CD4-positive, alpha-beta T cell (primary cell): ENCODE measurements at regions not wholly inside any gene's neighbourhood (a gene's known extent, or its start where the extent isn't known, plus 50 kb on each side); places are given as distances from the start of the nearest gene placed in this dataset.

Experiments
- ATAC-seq: fragments of 200-7000 bp; cut with Tn5 transposase; one replicate; pipeline ENCODE4 v1.10.0; 2022; ENCODE audit warnings: mild to moderate bottlenecking; ENCODE audit not compliant: poor library complexity
- CTCF ChIA-PET: fragments of 350-600 bp; sonication (Branson Sonifier 250); formaldehyde crosslinking; loops from one replicate; lab custom pipeline; 2021; ENCODE audit warnings: antibody characterized with exemption, inconsistent platforms; lab: Charles Lee
- POLR2A ChIA-PET: fragments of 350-600 bp; sonication (Branson Sonifier 250); formaldehyde crosslinking; loops from one replicate; lab custom pipeline; 2021; ENCODE audit warnings: antibody characterized with exemption, inconsistent platforms; lab: Charles Lee
- DNase-seq, 14 experiments: peaks; one replicate each; pipeline ENCODE4 v3.0.0-alpha.2; 2013 to 2020; ENCODE audit warnings: mixed read lengths in 2 of 14
- H3K27ac ChIP-seq, 2 donors: one replicate each; pipeline versions ENCODE4 v1.5.1 to v1.7.0; 2013; ENCODE audit warnings: low read length in 2 of 2, low read depth in 1 of 2, mild to moderate bottlenecking in 1 of 2
- H3K27me3 ChIP-seq, 2 experiments: 1 replicate in 1 of 2; 2 replicates in 1 of 2; pipeline versions ENCODE4 v1.6.1 to v1.7.0; 2013; ENCODE audit warnings: low read length in 2 of 2, control low read depth in 1 of 2, mild to moderate bottlenecking in 1 of 2, moderate library complexity in 1 of 2; ENCODE audit not compliant: insufficient read depth in 2 of 2, control insufficient read depth in 1 of 2
- H3K36me3 ChIP-seq: one replicate; pipeline ENCODE4 v1.6.1; 2013; ENCODE audit warnings: low read length, control low read depth; ENCODE audit not compliant: insufficient read depth
- H3K4me1 ChIP-seq: one replicate; pipeline ENCODE4 v1.6.1; 2013; ENCODE audit warnings: low read length, control low read depth; ENCODE audit not compliant: insufficient read depth
- H3K4me3 ChIP-seq: one replicate; pipeline ENCODE4 v1.5.1; 2013; ENCODE audit warnings: mild to moderate bottlenecking, low read length, moderate library complexity
- H3K9me3 ChIP-seq, 2 experiments: 1 replicate in 1 of 2; 2 replicates in 1 of 2; pipeline versions ENCODE4 v1.6.1 to v1.7.0; 2013; ENCODE audit warnings: low read length in 2 of 2, mild to moderate bottlenecking in 2 of 2, control low read depth in 1 of 2, moderate library complexity in 1 of 2; ENCODE audit not compliant: control insufficient read depth in 1 of 2, insufficient read depth in 1 of 2
- H3K27ac Mint-ChIP-seq: one replicate; pipeline ENCODE4 v1.8.0; 2020; ENCODE audit warnings: mixed read lengths
- H3K27me3 Mint-ChIP-seq: one replicate; pipeline ENCODE4 v1.8.0; 2021; ENCODE audit warnings: mixed read lengths
- H3K36me3 Mint-ChIP-seq: one replicate; pipeline ENCODE4 v1.8.0; 2021; ENCODE audit warnings: low read depth, mixed read lengths
- H3K4me1 Mint-ChIP-seq: one replicate; pipeline ENCODE4 v1.8.0; 2021; ENCODE audit warnings: low read depth, mixed read lengths
- H3K4me3 Mint-ChIP-seq: one replicate; pipeline ENCODE4 v1.8.0; 2020; ENCODE audit warnings: mild to moderate bottlenecking, mixed read lengths
- H3K9me3 Mint-ChIP-seq: one replicate; pipeline ENCODE4 v1.8.0; 2020; ENCODE audit warnings: mixed read lengths
- CTCF ChIP-seq: fragments of 200-600 bp; IDR thresholded peaks from one replicate; pipeline ENCODE4 v1.8.0; 2022; ENCODE audit warnings: antibody characterized with exemption, mild to moderate bottlenecking
- intact Hi-C, 2 experiments: fragments of 100-400 bp; cut with DNase I in 1 of 2; cut with micrococcal nuclease in 1 of 2; formaldehyde crosslinking; loops; one replicate each; pipeline versions ENCODE4 v1.15.1 to v1.9.0; 2023 to 2025; cut with DNase I, micrococcal nuclease

GRCh38 chr10:36332926-36333325, 690.8 kb upstream of the FZD8 start:
- no peak overlapping the region for H3K27ac ChIP-seq
- no peaks in the 10 kb centered on the region for H3K27me3 ChIP-seq
- no peaks in the 10 kb centered on the region for H3K27me3 Mint-ChIP-seq
- no peak overlapping the region for H3K4me3 Mint-ChIP-seq
- ATAC-seq (no peak), DNase-seq (no peak)
- H3K36me3 Mint-ChIP-seq: no peaks in the 10 kb centered on the region
- intact Hi-C loops: no loop called here
- H3K36me3 ChIP-seq: no peaks in the 10 kb centered on the region
- no peak overlapping the region for H3K4me3 ChIP-seq
- no peaks in the 10 kb centered on the region for H3K4me1 ChIP-seq
- H3K9me3 Mint-ChIP-seq: peaks cover 4% of the 10 kb centered on the region
- POLR2A ChIA-PET: no interaction called here
- no peak overlapping the region for H3K27ac Mint-ChIP-seq
- H3K4me1 Mint-ChIP-seq: no peaks in the 10 kb centered on the region
- H3K9me3 ChIP-seq: no peaks in the 10 kb centered on the region
- no peak for TF ChIP-seq CTCF
- CTCF ChIA-PET: no interaction called here

- Mint-ChIP-seq H3K4me3 (no peak overlapping the region), H3K27ac (no peak overlapping the region), H3K4me1 (no peaks in the 10 kb centered on the region)
Observed at GRCh38 chr10:36331121-36331520, 689.0 kb upstream of the FZD8 start.

GRCh38 chr10:36325815-36326214, 683.7 kb upstream of the FZD8 start:
- Mint-ChIP-seq H3K9me3 (peaks cover 17% of the 10 kb centered on the region), H3K4me1 (no peaks in the 10 kb centered on the region), H3K27ac (no peak overlapping the region), H3K4me3 (no peak overlapping the region), H3K36me3 (no peaks in the 10 kb centered on the region), H3K27me3 (no peaks in the 10 kb centered on the region)
- no peak for ATAC-seq
- intact Hi-C loops: no loop called here
- DNase-seq: no peak
- Histone ChIP-seq H3K9me3 (no peaks in the 10 kb centered on the region), H3K27me3 (no peaks in the 10 kb centered on the region), H3K4me1 (no peaks in the 10 kb centered on the region), H3K27ac (no peak overlapping the region), H3K36me3 (no peaks in the 10 kb centered on the region), H3K4me3 (no peak overlapping the region)
- ChIA-PET POLR2A (no interaction called here), CTCF (no interaction called here)
- no peak for TF ChIP-seq CTCF

More at GRCh38 chr10:36331121-36331520, 689.0 kb upstream of the FZD8 start:
- Mint-ChIP-seq H3K9me3 (peaks cover 6% of the 10 kb centered on the region), H3K36me3 (no peaks in the 10 kb centered on the region), H3K27me3 (no peaks in the 10 kb centered on the region)
- ATAC-seq (no peak), DNase-seq (no peak)
- CTCF ChIA-PET: no interaction called here
- H3K4me1 ChIP-seq: no peaks in the 10 kb centered on the region
- no peak overlapping the region for H3K27ac ChIP-seq
- intact Hi-C loops: no loop called here
- no peaks in the 10 kb centered on the region for H3K36me3 ChIP-seq
- POLR2A ChIA-PET: no interaction called here
- H3K4me3 ChIP-seq: no peak overlapping the region
- no peak for TF ChIP-seq CTCF
- H3K9me3 ChIP-seq: no peaks in the 10 kb centered on the region
- H3K27me3 ChIP-seq: no peaks in the 10 kb centered on the region
